ENCODE measurements at regions not wholly inside any gene's neighbourhood (a gene's known extent, or its start where the extent isn't known, plus 50 kb on each side); places are given as distances from the start of the nearest gene placed in this dataset.

DNA sequence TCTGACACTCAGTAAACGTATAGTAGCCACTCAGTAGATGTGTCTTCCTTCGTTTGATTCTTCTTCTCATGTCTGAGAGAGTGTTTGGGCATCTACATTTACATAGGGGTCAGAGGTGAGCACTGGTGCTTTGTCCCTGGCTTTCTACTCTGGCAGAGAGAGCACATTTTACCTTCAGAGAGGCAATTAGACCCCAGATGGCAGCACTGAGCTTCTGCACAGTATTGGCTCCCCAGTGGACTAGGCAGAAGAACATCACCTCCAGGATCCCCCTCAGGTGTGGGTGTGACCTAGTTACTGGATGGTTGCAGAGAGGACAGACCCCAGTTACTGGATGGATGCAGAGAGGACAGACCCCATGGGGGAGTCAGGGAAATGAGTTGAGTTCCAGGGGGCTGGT, 327.2 kb downstream of the DHX35 start:
- Mint-ChIP-seq H3K9me3 (peaks cover 36% of the 10 kb centered on the region), H3K27me3 (ENCODE audit: low read depth) (peaks cover 19% of the 10 kb centered on the region), H3K36me3 (peaks cover 31% of the 10 kb centered on the region), H3K4me3 (no peak overlapping the region), H3K27ac (0 out of 2 replicates have a peak overlapping the region, but pooled peaks have one; percentile 3), H3K4me1 (peaks cover 62% of the 10 kb centered on the region)
- TF ChIP-seq NFATC4 (CRISPR knock-in tag; IDR thresholded peaks at IDR 0.05) (no peak), NFE2L1 (CRISPR knock-in tag; IDR thresholded peaks at IDR 0.05) (no peak), PRRX2 (CRISPR knock-in tag; IDR thresholded peaks at IDR 0.05) (0 out of 2 replicates have a peak, but pooled peaks have one; percentile 42)
- TF ChIP-seq, protein P1, sequence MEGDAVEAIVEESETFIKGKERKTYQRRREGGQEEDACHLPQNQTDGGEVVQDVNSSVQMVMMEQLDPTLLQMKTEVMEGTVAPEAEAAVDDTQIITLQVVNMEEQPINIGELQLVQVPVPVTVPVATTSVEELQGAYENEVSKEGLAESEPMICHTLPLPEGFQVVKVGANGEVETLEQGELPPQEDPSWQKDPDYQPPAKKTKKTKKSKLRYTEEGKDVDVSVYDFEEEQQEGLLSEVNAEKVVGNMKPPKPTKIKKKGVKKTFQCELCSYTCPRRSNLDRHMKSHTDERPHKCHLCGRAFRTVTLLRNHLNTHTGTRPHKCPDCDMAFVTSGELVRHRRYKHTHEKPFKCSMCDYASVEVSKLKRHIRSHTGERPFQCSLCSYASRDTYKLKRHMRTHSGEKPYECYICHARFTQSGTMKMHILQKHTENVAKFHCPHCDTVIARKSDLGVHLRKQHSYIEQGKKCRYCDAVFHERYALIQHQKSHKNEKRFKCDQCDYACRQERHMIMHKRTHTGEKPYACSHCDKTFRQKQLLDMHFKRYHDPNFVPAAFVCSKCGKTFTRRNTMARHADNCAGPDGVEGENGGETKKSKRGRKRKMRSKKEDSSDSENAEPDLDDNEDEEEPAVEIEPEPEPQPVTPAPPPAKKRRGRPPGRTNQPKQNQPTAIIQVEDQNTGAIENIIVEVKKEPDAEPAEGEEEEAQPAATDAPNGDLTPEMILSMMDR (IDR thresholded peaks at IDR 0.05): peak; percentile 38; the same call in 1 of the 2 replicates
- DNase-seq (ENCODE audit: low spot score) (peak; percentile 47), ATAC-seq (peak; percentile 81)
- CTCF ChIA-PET: interaction anchor here (0.6 to 4.2 kb wide), 15 partner anchors 10 to 584 kb away, joined by 3 to 34 read pairs (median 5); no protein-coding TSS in a partner anchor
- POLR2A ChIA-PET: no interaction called here

DNA sequence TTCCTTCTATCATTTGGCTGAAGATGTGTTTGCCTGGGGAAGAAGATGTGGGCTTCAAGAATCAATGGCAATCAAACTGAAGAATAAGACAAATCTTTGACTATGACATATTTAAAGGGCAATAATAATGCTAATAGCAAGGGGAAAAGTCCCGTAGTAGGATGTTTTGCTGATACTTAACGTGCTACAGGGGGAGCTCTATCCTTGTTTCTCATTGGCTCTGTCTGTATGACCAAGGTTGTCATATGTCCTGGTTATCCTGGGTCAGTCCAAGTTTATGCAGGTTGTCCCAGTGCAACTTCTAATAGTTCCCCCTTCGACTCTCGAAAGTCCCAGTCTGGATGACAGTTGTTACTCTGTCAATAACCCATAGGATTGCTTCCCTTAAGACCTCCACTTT, 321.3 kb downstream of the DHX35 start:
- Mint-ChIP-seq H3K4me1 (peaks cover 43% of the 10 kb centered on the region), H3K36me3 (peaks cover 26% of the 10 kb centered on the region), H3K9me3 (peaks cover 20% of the 10 kb centered on the region), H3K27me3 (ENCODE audit: low read depth) (peaks cover 59% of the 10 kb centered on the region), H3K4me3 (no peak overlapping the region), H3K27ac (no peak overlapping the region)
- peak; percentile 26; the same call in 1 of the 2 replicates for ATAC-seq
- ChIA-PET POLR2A (no interaction called here), CTCF (interaction anchor here (0.9 to 3.1 kb wide), 9 partner anchors 11 to 546 kb away, joined by 4 to 33 read pairs (median 7); no protein-coding TSS in a partner anchor)
- DNase-seq (ENCODE audit: low spot score): no peak
- TF ChIP-seq ZNF317 (CRISPR knock-in tag; IDR thresholded peaks at IDR 0.05; ENCODE audit: borderline replicate concordance, low read depth): no peak
- TF ChIP-seq, protein P2, sequence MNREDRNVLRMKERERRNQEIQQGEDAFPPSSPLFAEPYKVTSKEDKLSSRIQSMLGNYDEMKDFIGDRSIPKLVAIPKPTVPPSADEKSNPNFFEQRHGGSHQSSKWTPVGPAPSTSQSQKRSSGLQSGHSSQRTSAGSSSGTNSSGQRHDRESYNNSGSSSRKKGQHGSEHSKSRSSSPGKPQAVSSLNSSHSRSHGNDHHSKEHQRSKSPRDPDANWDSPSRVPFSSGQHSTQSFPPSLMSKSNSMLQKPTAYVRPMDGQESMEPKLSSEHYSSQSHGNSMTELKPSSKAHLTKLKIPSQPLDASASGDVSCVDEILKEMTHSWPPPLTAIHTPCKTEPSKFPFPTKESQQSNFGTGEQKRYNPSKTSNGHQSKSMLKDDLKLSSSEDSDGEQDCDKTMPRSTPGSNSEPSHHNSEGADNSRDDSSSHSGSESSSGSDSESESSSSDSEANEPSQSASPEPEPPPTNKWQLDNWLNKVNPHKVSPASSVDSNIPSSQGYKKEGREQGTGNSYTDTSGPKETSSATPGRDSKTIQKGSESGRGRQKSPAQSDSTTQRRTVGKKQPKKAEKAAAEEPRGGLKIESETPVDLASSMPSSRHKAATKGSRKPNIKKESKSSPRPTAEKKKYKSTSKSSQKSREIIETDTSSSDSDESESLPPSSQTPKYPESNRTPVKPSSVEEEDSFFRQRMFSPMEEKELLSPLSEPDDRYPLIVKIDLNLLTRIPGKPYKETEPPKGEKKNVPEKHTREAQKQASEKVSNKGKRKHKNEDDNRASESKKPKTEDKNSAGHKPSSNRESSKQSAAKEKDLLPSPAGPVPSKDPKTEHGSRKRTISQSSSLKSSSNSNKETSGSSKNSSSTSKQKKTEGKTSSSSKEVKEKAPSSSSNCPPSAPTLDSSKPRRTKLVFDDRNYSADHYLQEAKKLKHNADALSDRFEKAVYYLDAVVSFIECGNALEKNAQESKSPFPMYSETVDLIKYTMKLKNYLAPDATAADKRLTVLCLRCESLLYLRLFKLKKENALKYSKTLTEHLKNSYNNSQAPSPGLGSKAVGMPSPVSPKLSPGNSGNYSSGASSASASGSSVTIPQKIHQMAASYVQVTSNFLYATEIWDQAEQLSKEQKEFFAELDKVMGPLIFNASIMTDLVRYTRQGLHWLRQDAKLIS (CRISPR knock-in tag; IDR thresholded peaks at IDR 0.05; ENCODE audit: borderline replicate concordance): no peak

DNA sequence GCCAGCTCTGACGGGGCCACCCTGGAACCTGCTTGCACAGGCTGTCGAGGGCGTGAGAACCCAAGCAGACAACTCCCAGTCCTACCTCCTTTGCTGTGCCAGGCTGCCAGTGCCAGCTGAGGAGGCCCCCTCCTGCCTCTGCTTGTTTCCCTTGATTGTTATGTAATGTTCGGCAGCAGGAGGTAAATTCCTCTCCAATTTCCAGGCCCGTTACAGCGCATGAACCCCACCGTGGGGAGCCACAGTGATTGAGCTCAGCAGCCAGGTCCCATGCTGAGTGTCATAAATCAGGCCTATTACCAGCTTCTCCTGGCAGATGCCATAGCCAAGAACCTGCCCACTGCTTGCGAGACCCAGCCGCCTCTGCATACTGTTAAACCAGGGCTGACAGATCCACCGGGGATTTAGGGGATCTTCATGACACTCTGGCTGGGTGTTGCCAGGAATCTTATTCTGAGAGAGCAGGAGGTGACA, 320.5 kb downstream of the DHX35 start:
- DNase-seq (ENCODE audit: low spot score) (peak; percentile 73), ATAC-seq (peak; percentile 85)
- Mint-ChIP-seq H3K27ac (no peak overlapping the region), H3K9me3 (peaks cover 12% of the 10 kb centered on the region), H3K36me3 (peaks cover 18% of the 10 kb centered on the region), H3K27me3 (ENCODE audit: low read depth) (peaks cover 53% of the 10 kb centered on the region), H3K4me1 (peaks cover 51% of the 10 kb centered on the region), H3K4me3 (peak overlapping the region; percentile 32)
- POLR2A ChIA-PET: no interaction called here
- CTCF ChIA-PET: interaction anchor here (0.6 to 3.1 kb wide), 12 partner anchors 8 to 591 kb away, joined by 3 to 33 read pairs (median 6); no protein-coding TSS in a partner anchor
- TF ChIP-seq, protein P3, sequence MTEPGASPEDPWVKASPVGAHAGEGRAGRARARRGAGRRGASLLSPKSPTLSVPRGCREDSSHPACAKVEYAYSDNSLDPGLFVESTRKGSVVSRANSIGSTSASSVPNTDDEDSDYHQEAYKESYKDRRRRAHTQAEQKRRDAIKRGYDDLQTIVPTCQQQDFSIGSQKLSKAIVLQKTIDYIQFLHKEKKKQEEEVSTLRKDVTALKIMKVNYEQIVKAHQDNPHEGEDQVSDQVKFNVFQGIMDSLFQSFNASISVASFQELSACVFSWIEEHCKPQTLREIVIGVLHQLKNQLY (CRISPR knock-in tag; IDR thresholded peaks at IDR 0.05): no peak
- TF ChIP-seq ZNF232 (CRISPR knock-in tag; IDR thresholded peaks at IDR 0.05) (0 out of 2 replicates have a peak, but pooled peaks have one; percentile 47), ZNF423 (CRISPR knock-in tag; IDR thresholded peaks at IDR 0.05) (peak; percentile 93), FOXK1 (CRISPR knock-in tag; IDR thresholded peaks at IDR 0.05) (peak; percentile 62; the same call in 1 of the 2 replicates), CBFB (CRISPR knock-in tag; IDR thresholded peaks at IDR 0.05; ENCODE audit: low read depth) (0 out of 2 replicates have a peak, but pooled peaks have one; percentile 6), SP1 (CRISPR knock-in tag; conservative IDR thresholded peaks at IDR 0.05) (peak; percentile 50), ZBTB21 (CRISPR knock-in tag; IDR thresholded peaks at IDR 0.05; ENCODE audit: borderline replicate concordance) (no peak), JAZF1 (CRISPR knock-in tag; IDR thresholded peaks at IDR 0.05) (no peak), SMAD3 (CRISPR knock-in tag; IDR thresholded peaks at IDR 0.05; ENCODE audit: borderline replicate concordance) (peak; percentile 75), NFE2L1 (CRISPR knock-in tag; IDR thresholded peaks at IDR 0.05) (peak; percentile 38; the same call in 1 of the 2 replicates), ZNF671 (CRISPR knock-in tag; IDR thresholded peaks at IDR 0.05) (no peak), ETV6 (CRISPR knock-in tag; IDR thresholded peaks at IDR 0.05) (0 out of 2 replicates have a peak, but pooled peaks have one; percentile 44), TEAD1 (CRISPR knock-in tag; IDR thresholded peaks at IDR 0.05) (peak; percentile 98), FOXP1 (CRISPR knock-in tag; IDR thresholded peaks at IDR 0.05; ENCODE audit: borderline replicate concordance) (peak; percentile 29; the same call in 1 of the 2 replicates)
- TF ChIP-seq, protein P4, sequence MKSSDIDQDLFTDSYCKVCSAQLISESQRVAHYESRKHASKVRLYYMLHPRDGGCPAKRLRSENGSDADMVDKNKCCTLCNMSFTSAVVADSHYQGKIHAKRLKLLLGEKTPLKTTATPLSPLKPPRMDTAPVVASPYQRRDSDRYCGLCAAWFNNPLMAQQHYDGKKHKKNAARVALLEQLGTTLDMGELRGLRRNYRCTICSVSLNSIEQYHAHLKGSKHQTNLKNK (CRISPR knock-in tag; IDR thresholded peaks at IDR 0.05): no peak
- TF ChIP-seq, protein P5, sequence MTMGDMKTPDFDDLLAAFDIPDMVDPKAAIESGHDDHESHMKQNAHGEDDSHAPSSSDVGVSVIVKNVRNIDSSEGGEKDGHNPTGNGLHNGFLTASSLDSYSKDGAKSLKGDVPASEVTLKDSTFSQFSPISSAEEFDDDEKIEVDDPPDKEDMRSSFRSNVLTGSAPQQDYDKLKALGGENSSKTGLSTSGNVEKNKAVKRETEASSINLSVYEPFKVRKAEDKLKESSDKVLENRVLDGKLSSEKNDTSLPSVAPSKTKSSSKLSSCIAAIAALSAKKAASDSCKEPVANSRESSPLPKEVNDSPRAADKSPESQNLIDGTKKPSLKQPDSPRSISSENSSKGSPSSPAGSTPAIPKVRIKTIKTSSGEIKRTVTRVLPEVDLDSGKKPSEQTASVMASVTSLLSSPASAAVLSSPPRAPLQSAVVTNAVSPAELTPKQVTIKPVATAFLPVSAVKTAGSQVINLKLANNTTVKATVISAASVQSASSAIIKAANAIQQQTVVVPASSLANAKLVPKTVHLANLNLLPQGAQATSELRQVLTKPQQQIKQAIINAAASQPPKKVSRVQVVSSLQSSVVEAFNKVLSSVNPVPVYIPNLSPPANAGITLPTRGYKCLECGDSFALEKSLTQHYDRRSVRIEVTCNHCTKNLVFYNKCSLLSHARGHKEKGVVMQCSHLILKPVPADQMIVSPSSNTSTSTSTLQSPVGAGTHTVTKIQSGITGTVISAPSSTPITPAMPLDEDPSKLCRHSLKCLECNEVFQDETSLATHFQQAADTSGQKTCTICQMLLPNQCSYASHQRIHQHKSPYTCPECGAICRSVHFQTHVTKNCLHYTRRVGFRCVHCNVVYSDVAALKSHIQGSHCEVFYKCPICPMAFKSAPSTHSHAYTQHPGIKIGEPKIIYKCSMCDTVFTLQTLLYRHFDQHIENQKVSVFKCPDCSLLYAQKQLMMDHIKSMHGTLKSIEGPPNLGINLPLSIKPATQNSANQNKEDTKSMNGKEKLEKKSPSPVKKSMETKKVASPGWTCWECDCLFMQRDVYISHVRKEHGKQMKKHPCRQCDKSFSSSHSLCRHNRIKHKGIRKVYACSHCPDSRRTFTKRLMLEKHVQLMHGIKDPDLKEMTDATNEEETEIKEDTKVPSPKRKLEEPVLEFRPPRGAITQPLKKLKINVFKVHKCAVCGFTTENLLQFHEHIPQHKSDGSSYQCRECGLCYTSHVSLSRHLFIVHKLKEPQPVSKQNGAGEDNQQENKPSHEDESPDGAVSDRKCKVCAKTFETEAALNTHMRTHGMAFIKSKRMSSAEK (CRISPR knock-in tag; IDR thresholded peaks at IDR 0.05; ENCODE audit: borderline replicate concordance): no peak

Data from WTC11 (cell line).